ENCODE measurements at regions not wholly inside any gene's neighbourhood (a gene's known extent, or its start where the extent isn't known, plus 50 kb on each side); places are given as distances from the start of the nearest gene placed in this dataset.

DNA sequence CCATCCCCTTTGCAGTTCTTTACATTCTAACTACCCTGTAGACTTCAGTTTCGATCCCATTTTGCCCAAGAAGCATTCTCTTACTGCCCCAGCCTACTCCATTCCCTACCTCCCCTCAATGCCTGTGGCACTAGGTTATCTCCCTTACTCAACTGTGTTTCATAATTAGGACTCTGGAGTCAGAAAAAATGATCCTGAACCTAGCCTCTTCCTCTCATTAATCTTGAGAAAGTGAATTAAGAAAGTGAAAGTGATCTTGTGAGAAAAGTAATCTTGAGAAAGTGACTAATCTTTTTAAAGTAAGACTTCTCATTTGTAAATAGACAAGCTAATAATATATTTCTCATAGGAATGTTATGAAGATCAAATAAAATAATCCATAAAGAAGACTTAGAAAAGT lies 444.0 kb upstream of the TRPC7 start:
- TF ChIP-seq POLR2A (IDR thresholded peaks at IDR 0.05; ENCODE audit: low read depth, low read length), result no peak
- TF ChIP-seq POLR2AphosphoS5 (IDR thresholded peaks at IDR 0.05; ENCODE audit: low read depth, low read length), result no peak
- no peak for TF ChIP-seq POU2F2 (IDR thresholded peaks at IDR 0.05; ENCODE audit: low read depth, low read length)

All from GM12891 (cell line).